HL-60 (cell line): ENCODE measurements at regions not wholly inside any gene's neighbourhood (a gene's known extent, or its start where the extent isn't known, plus 50 kb on each side); places are given as distances from the start of the nearest gene placed in this dataset.

Experiments used
- CTCF ChIP-seq: IDR thresholded peaks from one replicate; pipeline ENCODE4 v1.5.1; 2011; ENCODE audit warnings: low read length, control low read depth, inconsistent platforms; ENCODE audit not compliant: insufficient read depth
- GABPA ChIP-seq: IDR thresholded peaks from 2 replicates; pipeline ENCODE4 v1.6.1; 2012; ENCODE audit warnings: low read depth
- POLR2AphosphoS5 ChIP-seq: IDR thresholded peaks from 2 replicates; pipeline ENCODE4 v1.6.1; 2012; ENCODE audit warnings: low read depth
- REST ChIP-seq: IDR thresholded peaks from 2 replicates; pipeline ENCODE4 v1.6.1; 2012; ENCODE audit warnings: low read depth; ENCODE audit not compliant: insufficient replicate concordance

GRCh38 chr4:59180969-59181368 lies 2019.2 kb upstream of the ADGRL3 start:
- TF ChIP-seq CTCF, result no peak
- no peak for TF ChIP-seq POLR2AphosphoS5
- TF ChIP-seq GABPA, result no peak
- TF ChIP-seq REST, result no peak
